CD14-positive monocyte (primary cell): ENCODE measurements at regions not wholly inside any gene's neighbourhood (a gene's known extent, or its start where the extent isn't known, plus 50 kb on each side); places are given as distances from the start of the nearest gene placed in this dataset.

Experiments
- DNase-seq, 3 donors: peaks; one replicate each; pipeline ENCODE4 v3.0.0-alpha.2; 2011 to 2022
- H2AFZ ChIP-seq: 2 replicates; pipeline ENCODE4 v1.6.0; 2012; ENCODE audit warnings: mild to moderate bottlenecking, low read depth, low read length, inconsistent platforms; ENCODE audit not compliant: insufficient read depth, poor library complexity, severe bottlenecking
- H3K27ac ChIP-seq, 2 donors: 1 replicate in 1 of 2; 2 replicates in 1 of 2; pipeline ENCODE4 v1.5.1; 2012 to 2013; ENCODE audit warnings: low read length in 2 of 2, control low read depth in 1 of 2, inconsistent platforms in 1 of 2, low read depth in 1 of 2, mild to moderate bottlenecking in 1 of 2
- H3K27me3 ChIP-seq, 2 donors: one replicate each; pipeline versions ENCODE4 v1.6.0 to v1.6.1; 2011 to 2013; ENCODE audit warnings: low read length in 2 of 2; ENCODE audit not compliant: control insufficient read depth in 2 of 2, insufficient read depth in 2 of 2
- H3K36me3 ChIP-seq, 2 donors: replicated peaks in 1 of 2; 1 replicate in 1 of 2; 2 replicates in 1 of 2; pipeline versions ENCODE4 v1.5.1 to v1.6.1; 2012 to 2013; ENCODE audit warnings: low read length in 2 of 2, control low read depth in 1 of 2, inconsistent platforms in 1 of 2, mild to moderate bottlenecking in 1 of 2; ENCODE audit not compliant: insufficient read depth in 2 of 2, control insufficient read depth in 1 of 2
- H3K4me1 ChIP-seq, 2 donors: 1 replicate in 1 of 2; 2 replicates in 1 of 2; pipeline versions ENCODE4 v1.5.1 to v1.6.1; 2012 to 2013; ENCODE audit warnings: low read length in 2 of 2, control low read depth in 1 of 2, inconsistent platforms in 1 of 2, mild to moderate bottlenecking in 1 of 2, moderate library complexity in 1 of 2; ENCODE audit not compliant: insufficient read depth in 2 of 2, control insufficient read depth in 1 of 2
- H3K4me2 ChIP-seq: replicated peaks from 2 replicates; pipeline ENCODE3; 2012; ENCODE audit warnings: low read length, moderate library complexity, mild to moderate bottlenecking; ENCODE audit not compliant: poor library complexity, severe bottlenecking; ENCODE audit errors: extremely low read depth
- H3K4me3 ChIP-seq, 3 experiments: fragments of 200-600 bp in 1 of 3; sonication (generic) in 1 of 3; replicated peaks in 1 of 3; 1 replicate in 2 of 3; 2 replicates in 1 of 3; pipeline ENCODE4 v1.5.1; 2011 to 2013; ENCODE audit warnings: low read length in 3 of 3, mild to moderate bottlenecking in 3 of 3, control low read depth in 2 of 3, low read depth in 2 of 3, inconsistent platforms in 1 of 3, moderate library complexity in 1 of 3
- H3K79me2 ChIP-seq: 2 replicates; pipeline ENCODE4 v1.6.0; 2012; ENCODE audit warnings: mild to moderate bottlenecking, control low read depth, inconsistent platforms, low read length, moderate library complexity; ENCODE audit not compliant: insufficient read depth
- H3K9ac ChIP-seq: 2 replicates; pipeline ENCODE4 v1.6.0; 2017; ENCODE audit warnings: low read length, mild to moderate bottlenecking; ENCODE audit not compliant: insufficient read depth, poor library complexity, severe bottlenecking
- H3K9me3 ChIP-seq, 2 donors: replicated peaks in 1 of 2; 1 replicate in 1 of 2; 2 replicates in 1 of 2; pipeline versions ENCODE4 v1.5.1 to v1.6.1; 2012 to 2013; ENCODE audit warnings: low read length in 2 of 2, control low read depth in 1 of 2; ENCODE audit not compliant: control insufficient read depth in 1 of 2, insufficient read depth in 1 of 2
- H4K20me1 ChIP-seq: 2 replicates; pipeline ENCODE4 v1.6.0; 2012; ENCODE audit warnings: mild to moderate bottlenecking, low read length, control low read depth, moderate library complexity; ENCODE audit not compliant: insufficient read depth
- H3K27ac Mint-ChIP-seq, 7 donors: one replicate each; pipeline ENCODE4 v1.8.0; 2020; ENCODE audit warnings: mild to moderate bottlenecking in 7 of 7, mixed read lengths in 7 of 7, moderate library complexity in 6 of 7, inconsistent platforms in 2 of 7
- H3K27me3 Mint-ChIP-seq, 3 donors: one replicate each; pipeline ENCODE4 v1.8.0; 2021 to 2022; ENCODE audit warnings: low read depth in 3 of 3, mild to moderate bottlenecking in 3 of 3, mixed read lengths in 3 of 3, moderate library complexity in 3 of 3, inconsistent platforms in 1 of 3
- H3K36me3 Mint-ChIP-seq, 2 donors: one replicate each; pipeline ENCODE4 v1.8.0; 2020; ENCODE audit warnings: mixed read lengths in 2 of 2, inconsistent platforms in 1 of 2, mild to moderate bottlenecking in 1 of 2
- H3K4me1 Mint-ChIP-seq: one replicate; pipeline ENCODE4 v1.8.0; 2020; ENCODE audit warnings: mild to moderate bottlenecking, mixed read lengths
- H3K4me3 Mint-ChIP-seq, 2 donors: one replicate each; pipeline ENCODE4 v1.8.0; 2020; ENCODE audit warnings: mild to moderate bottlenecking in 2 of 2, mixed read lengths in 2 of 2, moderate library complexity in 1 of 2
- H3K9me3 Mint-ChIP-seq, 7 donors: one replicate each; pipeline ENCODE4 v1.8.0; 2020 to 2022; ENCODE audit warnings: mixed read lengths in 7 of 7, mild to moderate bottlenecking in 6 of 7, moderate library complexity in 6 of 7, inconsistent platforms in 2 of 7
- WGBS: methylation state at CpG from one replicate; pipeline ENCODE4 v1.1.5; 2013; ENCODE audit warnings: missing lambda C conversion rate; ENCODE audit not compliant: insufficient coverage; 5-methylcytosine and 5-hydroxymethylcytosine counted together
- intact Hi-C, 2 donors: fragments of 100-400 bp; cut with micrococcal nuclease; formaldehyde crosslinking; loops; one replicate each; pipeline versions ENCODE4 v1.15.0 to v1.15.1; 2023
- TF ChIP-seq, protein P1 (sequence below): fragments of 200-600 bp; IDR thresholded peaks from one replicate; pipeline ENCODE4 v1.8.0; 2022; ENCODE audit warnings: antibody characterized with exemption, mild to moderate bottlenecking

- Histone ChIP-seq H2AFZ (no peak overlapping the region), H3K27me3 (no peaks in the 10 kb centered on the region), H3K27ac (no peak overlapping the region), H3K79me2 (no peaks in the 10 kb centered on the region), H3K9me3 (peaks cover 0 to 2% of the 10 kb centered on the region in 2 donors), H3K36me3 (no peaks in the 10 kb centered on the region), H3K4me2 (no peak overlapping the region), H3K9ac (no peak overlapping the region), H4K20me1 (no peaks in the 10 kb centered on the region), H3K4me3 (no peak overlapping the region), H3K4me1 (no peaks in the 10 kb centered on the region)
- peaks cover 0 to 4% (median 0%) of the 10 kb centered on the region in 3 donors for H3K27me3 Mint-ChIP-seq
- H3K4me3 Mint-ChIP-seq = no peak overlapping the region
- no peak for DNase-seq
- H3K9me3 Mint-ChIP-seq = peaks cover 5 to 11% (median 9%) of the 10 kb centered on the region in 7 donors
- TF ChIP-seq, protein P1, sequence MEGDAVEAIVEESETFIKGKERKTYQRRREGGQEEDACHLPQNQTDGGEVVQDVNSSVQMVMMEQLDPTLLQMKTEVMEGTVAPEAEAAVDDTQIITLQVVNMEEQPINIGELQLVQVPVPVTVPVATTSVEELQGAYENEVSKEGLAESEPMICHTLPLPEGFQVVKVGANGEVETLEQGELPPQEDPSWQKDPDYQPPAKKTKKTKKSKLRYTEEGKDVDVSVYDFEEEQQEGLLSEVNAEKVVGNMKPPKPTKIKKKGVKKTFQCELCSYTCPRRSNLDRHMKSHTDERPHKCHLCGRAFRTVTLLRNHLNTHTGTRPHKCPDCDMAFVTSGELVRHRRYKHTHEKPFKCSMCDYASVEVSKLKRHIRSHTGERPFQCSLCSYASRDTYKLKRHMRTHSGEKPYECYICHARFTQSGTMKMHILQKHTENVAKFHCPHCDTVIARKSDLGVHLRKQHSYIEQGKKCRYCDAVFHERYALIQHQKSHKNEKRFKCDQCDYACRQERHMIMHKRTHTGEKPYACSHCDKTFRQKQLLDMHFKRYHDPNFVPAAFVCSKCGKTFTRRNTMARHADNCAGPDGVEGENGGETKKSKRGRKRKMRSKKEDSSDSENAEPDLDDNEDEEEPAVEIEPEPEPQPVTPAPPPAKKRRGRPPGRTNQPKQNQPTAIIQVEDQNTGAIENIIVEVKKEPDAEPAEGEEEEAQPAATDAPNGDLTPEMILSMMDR = no peak
- H3K4me1 Mint-ChIP-seq = no peaks in the 10 kb centered on the region
- no peaks in the 10 kb centered on the region for H3K36me3 Mint-ChIP-seq
- WGBS = no CpG with 5 or more reads among the region's 2 CpGs
- intact Hi-C loops = no loop called here
- no peak overlapping the region for H3K27ac Mint-ChIP-seq
Observed at GRCh38 chr13:79834876-79835275, 353.9 kb downstream of the NDFIP2 start.

- no peak overlapping the region for H3K9ac ChIP-seq
- H3K27me3 Mint-ChIP-seq = peaks cover 0 to 4% (median 0%) of the 10 kb centered on the region in 3 donors
- H2AFZ ChIP-seq = no peak overlapping the region
- no peaks in the 10 kb centered on the region for H3K27me3 ChIP-seq
- H3K36me3 Mint-ChIP-seq = no peaks in the 10 kb centered on the region
- H3K4me2 ChIP-seq = no peak overlapping the region
- no peak overlapping the region for H3K27ac ChIP-seq
- no peaks in the 10 kb centered on the region for H3K9me3 ChIP-seq
- TF ChIP-seq, protein P1 = no peak
- no peak overlapping the region for H3K4me3 Mint-ChIP-seq
- H3K27ac Mint-ChIP-seq = no peak overlapping the region
- H3K4me3 ChIP-seq = no peak overlapping the region
- no peaks in the 10 kb centered on the region for H3K79me2 ChIP-seq
- H3K4me1 Mint-ChIP-seq = no peaks in the 10 kb centered on the region
- peaks cover 0 to 5% (median 2%) of the 10 kb centered on the region in 7 donors for H3K9me3 Mint-ChIP-seq
- no CpG with 5 or more reads among the region's 1 CpG for WGBS
- H3K4me1 ChIP-seq = no peaks in the 10 kb centered on the region
- no peak for DNase-seq
- intact Hi-C loops = no loop called here
- H4K20me1 ChIP-seq = no peaks in the 10 kb centered on the region
- no peaks in the 10 kb centered on the region for H3K36me3 ChIP-seq
Observed at GRCh38 chr13:79833991-79834390, 353.0 kb downstream of the NDFIP2 start.
